ENCODE measurements at regions not wholly inside any gene's neighbourhood (a gene's known extent, or its start where the extent isn't known, plus 50 kb on each side); places are given as distances from the start of the nearest gene placed in this dataset.
"Not testable (repeated sequence)": the region's sequence is repeated elsewhere in the genome, so short reads cannot be mapped to it uniquely, and the experiment has no call there.

DNA sequence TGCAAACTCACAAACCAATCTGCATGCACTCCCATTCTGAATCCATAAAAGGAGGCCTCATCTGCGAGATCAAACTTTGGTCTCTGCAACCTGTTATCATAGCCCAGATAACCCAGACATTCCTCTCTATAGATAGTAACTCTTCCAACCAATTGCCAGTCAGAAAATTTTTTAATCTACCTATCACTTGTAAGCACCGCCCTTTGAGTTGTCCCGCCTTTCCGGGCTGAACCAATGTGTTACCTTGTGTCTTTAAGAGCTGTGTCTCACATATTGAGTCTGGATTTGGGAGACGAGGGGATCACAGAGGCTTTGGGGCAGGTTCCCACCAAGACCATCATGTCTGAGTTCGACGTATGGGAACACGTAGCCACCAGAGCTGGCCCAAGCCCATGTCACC lies 91.1 kb upstream of the PPP1R26 start:
- no peaks in the 10 kb centered on the region for H3K36me3 Mint-ChIP-seq
- DNase-seq (ENCODE audit: low spot score in 2 of 2): no peak

DNA sequence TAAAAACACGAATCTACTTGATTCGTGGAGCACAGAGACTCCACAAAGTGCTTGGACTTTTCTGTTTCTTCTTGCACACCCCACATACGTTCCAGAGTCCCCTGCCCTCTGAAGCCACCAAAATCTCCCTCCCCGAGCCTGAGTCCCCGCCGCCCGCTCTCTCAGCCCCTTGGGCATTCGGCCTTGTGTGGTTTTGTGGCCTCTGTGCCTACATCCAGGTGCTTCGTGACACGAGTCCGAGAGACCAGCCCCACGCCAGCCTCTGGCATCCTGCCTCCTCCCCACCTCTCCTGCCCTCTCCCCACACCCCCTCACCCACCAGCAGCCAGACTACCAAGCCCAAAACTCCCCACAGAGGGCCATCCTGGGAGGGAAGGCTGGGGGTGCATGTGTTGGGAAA lies 87.8 kb upstream of the PPP1R26 start:
- Mint-ChIP-seq H3K36me3 (no peaks in the 10 kb centered on the region), H3K9me3 (no peaks in the 10 kb centered on the region), H3K27ac (no peak overlapping the region)
- ATAC-seq (no peak), DNase-seq (ENCODE audit: low spot score in 2 of 2) (no peak)

More for the DNA sequence above, 91.1 kb upstream of the PPP1R26 start:
- H3K9me3 Mint-ChIP-seq: no peaks in the 10 kb centered on the region
- ATAC-seq: no peak
- H3K27ac Mint-ChIP-seq: no peak overlapping the region

DNA sequence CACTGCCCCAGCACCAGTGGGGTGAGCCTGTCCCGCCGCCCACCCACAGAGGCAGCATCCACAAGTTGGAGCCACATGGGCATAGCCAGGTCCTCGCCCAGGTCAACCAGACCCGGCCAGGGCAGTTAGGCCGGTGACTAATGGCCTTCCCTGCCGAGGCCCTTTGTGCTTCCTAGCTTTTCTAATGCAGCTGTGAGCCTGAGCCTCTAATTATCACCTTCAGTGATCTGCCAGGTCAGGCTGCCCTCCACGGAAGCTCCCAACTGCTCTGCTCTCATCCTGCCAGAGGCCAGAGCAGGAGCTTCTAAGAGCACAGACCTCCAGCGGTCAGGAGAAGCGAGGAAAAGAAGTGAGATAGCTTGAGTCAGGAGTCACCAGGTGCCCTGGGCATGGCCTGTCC lies 87.1 kb upstream of the PPP1R26 start:
- H3K27ac Mint-ChIP-seq: no peak overlapping the region
- H3K36me3 Mint-ChIP-seq: no peaks in the 10 kb centered on the region
- ATAC-seq: no peak
- no peak for DNase-seq (ENCODE audit: low spot score in 2 of 2)
- H3K9me3 Mint-ChIP-seq: no peaks in the 10 kb centered on the region

DNA sequence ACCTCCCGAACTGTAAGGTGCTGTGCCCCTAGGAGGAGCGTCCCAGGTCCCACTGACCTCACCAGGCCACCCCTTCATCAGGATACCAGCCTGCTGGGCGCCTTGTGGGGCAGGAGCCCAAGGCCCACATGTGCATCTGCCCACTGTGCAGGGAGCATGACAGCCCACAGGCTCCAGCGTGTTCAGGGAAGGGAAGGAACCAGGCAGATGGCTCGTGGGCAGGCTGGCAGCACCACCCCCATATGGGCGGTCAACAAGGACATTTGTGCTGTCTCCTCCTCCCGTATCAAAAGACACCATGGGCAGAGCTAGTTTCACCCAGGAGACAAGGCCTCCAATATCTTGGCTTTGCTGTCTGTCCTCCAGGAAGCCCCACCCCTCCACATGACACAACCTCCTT lies 85.5 kb upstream of the PPP1R26 start:
- DNase-seq (ENCODE audit: low spot score in 2 of 2) (no peak), ATAC-seq (no peak)
- H3K9me3 Mint-ChIP-seq: no peaks in the 10 kb centered on the region
- H3K36me3 Mint-ChIP-seq: no peaks in the 10 kb centered on the region
- no peak overlapping the region for H3K27ac Mint-ChIP-seq

DNA sequence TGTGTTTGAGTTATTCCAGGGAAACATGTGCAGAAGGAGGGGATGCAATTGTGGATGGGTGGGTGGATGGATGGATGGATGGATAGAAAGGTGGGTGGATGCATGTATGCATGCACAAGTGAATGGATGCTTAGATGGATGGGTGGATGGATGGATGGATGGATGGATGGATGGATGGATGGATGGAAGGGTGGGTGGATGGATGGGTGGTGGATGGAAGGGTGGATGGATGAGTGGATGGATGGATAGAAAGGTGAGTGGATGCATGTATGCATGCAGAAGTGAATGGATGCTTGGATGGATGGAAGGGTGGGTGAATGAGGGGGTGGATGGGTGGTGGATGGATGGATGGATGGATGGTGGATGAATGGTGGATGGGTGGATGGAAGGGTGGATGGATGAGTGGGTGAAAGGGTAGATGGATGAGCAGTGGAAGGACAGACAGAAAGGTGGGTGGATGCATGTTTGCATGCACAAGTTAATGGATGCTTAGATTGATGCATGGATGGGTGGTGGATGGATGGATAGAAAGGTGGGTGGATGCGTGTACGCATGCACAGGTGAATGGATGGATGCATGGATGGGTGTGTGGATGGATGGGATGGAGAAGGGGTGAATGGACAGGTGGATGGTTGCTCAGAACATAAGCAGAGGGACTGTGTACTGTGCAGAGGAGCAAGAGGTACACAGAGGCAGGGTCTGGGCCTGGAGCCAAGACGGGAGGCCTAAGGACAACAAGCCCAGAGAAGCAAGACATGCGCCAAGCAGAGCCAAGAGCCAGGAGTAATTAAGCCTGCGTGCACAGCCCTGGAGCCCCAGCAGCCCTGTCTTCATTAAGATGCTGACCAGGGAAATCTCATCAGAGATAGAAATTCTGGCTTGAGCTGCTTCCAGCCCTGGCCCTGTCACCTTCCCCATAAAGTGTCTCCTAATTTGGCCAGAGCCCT lies 84.6 kb upstream of the PPP1R26 start:
- DNase-seq (ENCODE audit: low spot score in 2 of 2): no peak
- Mint-ChIP-seq H3K9me3 (no peaks in the 10 kb centered on the region), H3K36me3 (no peaks in the 10 kb centered on the region), H3K27ac (no peak overlapping the region)
- ATAC-seq: no peak

DNA sequence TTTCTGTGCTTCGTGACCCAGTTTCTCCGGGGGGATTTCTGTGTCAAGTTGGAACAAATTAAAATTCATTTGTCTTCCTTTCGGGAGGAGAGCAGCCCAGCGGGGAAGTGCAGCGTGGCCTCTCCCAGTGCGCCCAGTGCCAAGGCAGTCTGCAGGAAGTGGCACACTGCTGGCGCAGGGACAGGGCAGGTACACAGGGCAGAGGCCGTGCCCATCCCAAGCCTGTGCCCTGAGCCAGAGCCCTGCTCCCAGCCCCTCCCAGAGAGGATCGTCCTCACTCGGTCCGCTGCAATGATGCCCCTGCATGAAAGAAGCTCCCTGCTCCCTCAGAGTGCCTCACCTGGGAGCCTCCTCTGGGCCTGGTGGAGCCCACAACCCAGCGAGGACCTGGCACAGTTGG lies 82.4 kb upstream of the PPP1R26 start:
- Mint-ChIP-seq H3K27ac (no peak overlapping the region), H3K9me3 (no peaks in the 10 kb centered on the region), H3K36me3 (no peaks in the 10 kb centered on the region)
- ATAC-seq (no peak), DNase-seq (ENCODE audit: low spot score in 2 of 2) (no peak)

DNA sequence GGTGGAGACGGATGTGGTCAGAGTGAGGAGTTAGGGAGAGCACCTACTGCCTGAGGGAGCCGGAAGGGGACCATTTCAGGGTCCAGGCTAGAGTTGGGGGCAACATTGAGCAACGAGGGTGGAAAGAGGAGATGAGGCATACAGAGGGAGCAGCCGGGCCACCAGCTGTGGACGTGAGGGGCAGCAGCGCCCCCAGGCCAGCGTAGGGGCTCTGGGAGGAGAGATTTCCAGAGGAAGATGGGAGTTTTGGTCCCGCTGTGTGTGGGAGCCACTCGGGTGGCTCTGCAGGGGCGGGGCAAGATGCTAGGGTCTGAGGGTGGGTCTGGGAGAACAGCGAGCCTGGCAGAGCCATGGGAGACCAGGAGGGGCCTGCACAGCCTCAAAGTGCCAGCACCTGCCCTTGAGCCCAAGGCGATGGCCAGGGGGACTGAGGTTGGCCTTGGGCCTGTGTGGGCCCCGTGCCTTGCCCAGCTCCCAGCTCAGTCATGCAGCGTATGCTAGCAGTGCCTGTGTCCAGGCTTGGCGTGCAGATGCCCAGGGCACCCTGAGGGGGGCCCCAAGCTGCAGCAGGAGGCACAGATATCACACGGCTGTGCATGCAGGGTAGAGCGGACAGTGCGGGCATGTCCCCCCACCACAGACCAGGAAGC lies 80.5 kb upstream of the PPP1R26 start:
- no peak for ATAC-seq
- Mint-ChIP-seq H3K9me3 (no peaks in the 10 kb centered on the region), H3K36me3 (no peaks in the 10 kb centered on the region), H3K27ac (peak overlapping the region in 1 of 2 donors; percentile 50)
- DNase-seq (ENCODE audit: low spot score in 2 of 2): no peak

DNA sequence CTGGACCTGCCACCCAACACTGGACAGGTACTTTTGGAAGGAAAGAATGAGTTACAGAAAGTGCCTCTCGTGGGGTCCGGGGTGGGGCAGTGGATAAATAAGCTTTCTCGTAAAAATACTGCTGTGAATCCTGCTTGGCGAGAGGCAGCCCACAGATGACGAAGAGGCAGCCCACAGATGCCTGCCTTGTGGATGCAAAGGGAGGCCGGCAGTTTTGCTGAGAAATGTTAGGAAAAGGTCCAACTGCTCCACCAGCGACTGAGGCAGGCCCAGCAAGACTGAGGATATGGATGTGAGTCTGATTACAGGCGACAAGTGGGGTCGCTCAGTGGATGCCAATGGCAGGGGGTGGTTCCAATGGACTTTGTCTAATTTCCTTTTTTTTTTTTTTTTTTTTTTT lies 79.1 kb upstream of the PPP1R26 start:
- ATAC-seq: no peak
- Mint-ChIP-seq H3K36me3 (no peaks in the 10 kb centered on the region), H3K9me3 (no peaks in the 10 kb centered on the region), H3K27ac (no peak overlapping the region)
- DNase-seq (ENCODE audit: low spot score in 2 of 2): no peak

DNA sequence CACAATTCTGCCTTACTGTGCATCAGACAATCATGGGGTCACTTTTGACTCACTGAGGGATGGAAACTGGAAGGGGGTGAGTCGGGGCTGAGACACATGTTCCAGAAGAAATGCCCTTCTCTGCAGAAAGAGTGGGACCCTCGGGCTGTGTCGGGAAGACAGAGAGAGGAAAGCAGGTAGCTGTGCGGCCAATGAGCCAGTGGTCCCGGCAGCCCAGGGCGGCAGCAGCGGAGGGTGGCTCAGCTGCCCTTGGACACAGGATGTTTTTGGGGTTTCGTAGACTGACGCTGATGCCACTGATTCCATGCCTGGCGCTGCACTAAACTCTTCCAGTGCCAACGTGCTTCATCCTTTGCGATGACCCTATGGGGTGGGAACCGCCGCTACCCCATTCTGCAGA lies 78.4 kb upstream of the PPP1R26 start:
- ATAC-seq: no peak
- Mint-ChIP-seq H3K9me3 (no peaks in the 10 kb centered on the region), H3K27ac (no peak overlapping the region), H3K36me3 (no peaks in the 10 kb centered on the region)
- DNase-seq (ENCODE audit: low spot score in 2 of 2): no peak

DNA sequence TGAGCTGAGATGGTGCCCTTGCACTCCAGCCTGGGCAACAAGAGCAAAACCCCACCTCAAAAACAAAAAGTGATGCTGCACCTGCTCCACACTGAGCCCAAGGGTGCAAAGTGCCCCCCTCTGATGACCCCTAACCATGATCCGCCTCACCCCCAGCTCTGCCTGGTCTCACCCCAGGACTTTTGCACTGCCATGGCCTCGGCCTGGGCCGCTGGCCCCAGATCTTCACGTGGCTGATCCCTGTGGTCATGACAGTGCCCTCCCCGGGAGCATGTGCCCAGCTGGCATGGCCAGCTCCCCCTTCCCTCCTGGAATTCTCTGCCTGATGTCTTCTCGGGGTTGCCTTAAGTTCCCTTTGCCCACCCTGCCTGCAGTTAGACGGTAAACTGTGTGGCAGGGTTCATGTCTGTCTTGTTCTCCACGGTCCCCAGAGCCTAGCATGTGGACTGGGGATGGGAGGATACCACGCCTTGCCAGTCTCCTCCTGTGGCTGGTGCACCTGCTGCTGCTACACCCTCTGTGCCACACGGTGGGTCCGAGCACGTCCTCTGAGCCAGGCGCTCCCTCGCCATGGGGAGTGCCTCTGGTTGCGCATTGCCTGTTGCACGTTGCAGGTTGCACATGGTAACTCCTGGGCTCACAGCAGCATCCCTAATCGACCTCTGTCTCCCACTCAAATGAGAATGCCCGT lies 77.4 kb upstream of the PPP1R26 start:
- Mint-ChIP-seq H3K27ac (no peak overlapping the region), H3K9me3 (no peaks in the 10 kb centered on the region), H3K36me3 (no peaks in the 10 kb centered on the region)
- ATAC-seq (no peak), DNase-seq (ENCODE audit: low spot score in 2 of 2) (no peak)

DNA sequence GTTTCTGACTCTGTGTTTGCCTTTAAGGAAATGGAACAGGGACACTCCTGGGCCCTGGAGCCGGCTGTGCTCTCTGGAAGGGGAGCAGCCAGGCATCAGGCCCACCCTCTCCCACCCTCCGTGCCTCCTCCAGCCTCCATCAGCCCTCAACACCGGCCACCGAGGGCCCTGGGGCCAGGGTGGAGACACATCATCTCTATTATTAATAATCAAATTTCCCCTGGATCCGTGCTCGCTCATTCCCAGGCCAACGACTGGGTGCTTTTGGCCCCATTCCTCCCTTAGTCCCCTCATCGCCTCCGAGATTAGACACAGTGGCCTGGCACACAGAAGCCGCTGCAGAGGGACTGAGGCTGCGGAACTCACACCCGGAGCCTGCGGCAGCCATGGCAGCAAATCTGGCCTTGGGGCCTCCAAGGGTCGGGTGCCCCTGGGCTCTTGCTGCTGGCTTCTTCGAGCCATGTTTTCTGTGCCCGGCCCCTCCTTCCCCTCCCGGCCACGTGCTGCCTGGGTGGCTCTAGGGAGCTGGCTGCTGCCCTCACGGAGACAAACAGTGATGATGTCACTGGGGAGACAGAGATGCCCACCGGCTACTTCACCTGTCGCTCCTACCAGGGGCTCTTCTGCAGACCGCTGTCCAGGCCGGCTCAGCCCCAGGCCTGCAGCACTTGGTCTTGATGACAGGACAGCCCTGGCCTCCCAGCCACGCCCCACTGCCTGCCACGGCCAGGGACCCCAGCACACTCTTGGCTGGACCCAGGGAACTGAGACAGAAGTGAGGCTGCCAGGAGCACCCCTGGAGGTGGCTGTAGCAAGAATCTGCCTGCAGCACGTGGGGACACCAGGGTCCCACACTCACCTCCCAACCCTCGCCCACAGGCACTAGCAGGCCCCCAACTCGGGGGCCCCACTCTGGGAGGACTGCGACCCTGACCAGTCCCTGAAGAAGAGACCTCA lies 76.6 kb upstream of the PPP1R26 start:
- DNase-seq (ENCODE audit: low spot score in 2 of 2) (no peak), ATAC-seq (no peak)
- Mint-ChIP-seq H3K36me3 (no peaks in the 10 kb centered on the region), H3K9me3 (no peaks in the 10 kb centered on the region), H3K27ac (no peak overlapping the region)

DNA sequence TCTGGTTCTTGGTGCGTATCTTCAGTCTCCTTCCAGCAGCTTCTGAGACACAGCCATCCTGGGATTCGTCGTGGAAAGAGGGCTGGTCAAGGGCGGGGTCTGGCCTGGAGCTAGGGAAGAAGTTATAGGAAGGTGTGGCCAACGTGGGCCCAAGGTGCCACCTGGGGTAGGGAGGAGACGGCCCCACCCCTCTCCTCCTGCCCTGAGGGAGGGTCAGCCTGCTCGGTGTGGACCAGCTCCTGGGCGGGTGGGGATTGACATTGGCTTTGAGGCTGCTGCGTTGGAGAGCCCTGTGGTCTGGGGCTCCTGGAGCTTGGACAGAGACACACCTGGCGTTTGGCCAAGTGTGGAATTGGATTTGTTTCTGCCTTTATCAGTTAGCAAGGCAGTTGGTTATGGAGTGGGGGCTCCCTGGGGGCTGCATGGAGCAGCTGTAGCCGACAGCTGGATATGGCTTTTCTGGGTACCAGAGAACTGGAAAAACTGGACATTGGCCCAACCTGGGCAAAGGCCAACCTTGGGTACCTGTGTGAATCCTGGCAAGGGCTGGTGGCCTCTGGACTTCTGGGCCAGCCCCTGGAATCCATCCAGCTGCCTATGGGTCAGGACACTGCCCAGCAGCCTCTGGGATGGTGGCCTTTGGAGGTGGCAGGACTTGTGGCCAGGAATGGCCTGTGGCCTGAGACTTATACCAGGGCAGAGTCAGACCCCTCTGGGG lies 75.7 kb upstream of the PPP1R26 start:
- no peak for DNase-seq (ENCODE audit: low spot score in 2 of 2)
- no peaks in the 10 kb centered on the region for H3K9me3 Mint-ChIP-seq

DNA sequence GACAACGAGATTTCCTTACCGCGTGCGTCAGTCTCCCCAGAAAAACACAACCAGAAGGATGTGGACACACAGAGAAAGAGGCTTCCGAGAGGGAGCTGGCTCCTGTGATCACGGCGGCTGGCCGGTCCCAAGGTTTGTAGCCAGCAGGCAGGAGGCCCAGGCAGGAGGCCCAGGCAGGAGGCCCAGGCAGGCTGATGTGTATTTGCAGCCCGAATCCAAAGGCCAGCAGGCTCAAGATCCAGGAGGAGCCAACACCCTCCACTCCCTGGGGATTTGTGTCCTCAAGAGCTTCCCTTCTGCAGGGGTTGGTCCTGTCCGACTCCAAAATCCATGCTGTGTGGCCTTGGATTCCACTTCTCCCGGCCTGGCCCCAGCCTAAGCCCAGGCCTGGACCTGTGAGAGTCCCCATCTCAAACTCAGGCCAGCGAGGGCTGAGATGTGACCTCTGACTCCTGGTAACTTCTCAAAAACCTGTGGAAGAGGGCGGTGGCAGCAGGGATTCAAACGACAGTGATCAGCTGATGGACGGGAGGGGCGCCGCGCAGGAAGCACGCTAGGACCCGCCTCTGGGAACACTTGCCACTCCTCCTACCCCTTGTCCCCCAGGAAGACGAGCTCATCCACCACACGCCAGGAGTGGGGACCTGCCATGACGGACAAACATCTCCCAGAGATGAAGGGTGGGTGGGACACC lies 75.0 kb upstream of the PPP1R26 start:
- no peaks in the 10 kb centered on the region for H3K9me3 Mint-ChIP-seq
- no peak overlapping the region for H3K27ac Mint-ChIP-seq
- H3K36me3 Mint-ChIP-seq: no peaks in the 10 kb centered on the region
- DNase-seq (ENCODE audit: low spot score in 2 of 2) (no peak), ATAC-seq (no peak)

More for the DNA sequence above, 75.7 kb upstream of the PPP1R26 start:
- Mint-ChIP-seq H3K27ac (no peak overlapping the region), H3K36me3 (no peaks in the 10 kb centered on the region)
- no peak for ATAC-seq

DNA sequence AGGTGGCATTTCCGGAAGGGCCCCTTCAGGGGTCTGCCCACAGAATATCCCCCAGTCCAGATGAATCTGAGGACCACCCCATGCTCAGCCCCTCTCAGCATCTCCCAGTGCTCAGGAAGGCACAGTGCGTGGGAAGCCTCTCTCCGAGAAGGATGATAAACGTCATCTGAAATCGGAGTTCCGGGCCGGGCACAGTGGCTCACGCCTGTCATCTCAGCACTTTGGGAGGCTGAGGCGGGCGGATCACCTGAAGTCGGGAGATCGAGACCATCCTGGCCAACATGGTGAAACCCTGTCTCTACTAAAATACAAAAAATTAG lies 74.5 kb upstream of the PPP1R26 start:
- not testable (repeated sequence) for H3K36me3 Mint-ChIP-seq; H3K27ac Mint-ChIP-seq; DNase-seq (ENCODE audit: low spot score in 2 of 2); ATAC-seq; H3K9me3 Mint-ChIP-seq

DNA sequence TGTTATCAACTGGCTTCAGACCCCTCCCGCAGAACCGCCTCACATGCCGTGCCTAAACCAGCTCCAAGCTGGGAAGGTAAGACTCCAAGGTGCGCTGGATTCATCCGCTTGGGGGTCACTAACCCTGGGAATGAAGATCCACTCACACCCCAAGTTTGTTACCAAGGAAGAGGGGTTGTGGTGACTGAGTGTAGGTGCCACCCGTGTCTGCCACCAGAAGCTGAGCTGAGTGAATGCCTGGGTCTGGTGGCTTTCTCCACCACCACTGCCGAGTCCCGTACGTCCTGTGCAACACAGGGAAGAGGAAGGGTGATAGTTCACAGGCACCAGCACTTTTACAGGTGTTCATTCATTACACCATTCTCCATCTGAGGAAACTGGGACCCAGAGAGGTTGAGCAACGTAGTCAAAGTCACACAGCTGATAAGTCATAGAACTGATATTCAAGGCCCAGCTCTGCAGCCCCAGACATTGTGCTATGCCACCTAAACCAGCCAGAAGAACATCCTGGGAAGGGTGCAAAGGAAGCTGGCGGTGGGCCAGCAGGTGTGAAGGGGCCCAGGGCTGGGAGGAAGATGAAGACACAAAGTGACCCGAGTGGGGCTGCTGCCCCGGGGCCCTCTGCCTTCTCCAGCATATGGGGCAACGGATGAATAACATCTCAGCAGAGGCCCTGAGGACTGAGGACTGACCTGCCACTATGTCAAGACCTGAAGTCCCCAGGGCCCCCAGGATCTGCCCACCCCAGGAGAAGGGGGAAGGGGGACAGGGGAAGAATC lies 70.9 kb upstream of the PPP1R26 start:
- no peak overlapping the region for H3K27ac Mint-ChIP-seq

More for the DNA sequence above, 70.9 kb upstream of the PPP1R26 start:
- Mint-ChIP-seq H3K9me3 (no peaks in the 10 kb centered on the region), H3K36me3 (no peaks in the 10 kb centered on the region)
- no peak for ATAC-seq
- DNase-seq (ENCODE audit: low spot score in 2 of 2): no peak
